ENCODE measurements at regions not wholly inside any gene's neighbourhood (a gene's known extent, or its start where the extent isn't known, plus 50 kb on each side); places are given as distances from the start of the nearest gene placed in this dataset.

DNA sequence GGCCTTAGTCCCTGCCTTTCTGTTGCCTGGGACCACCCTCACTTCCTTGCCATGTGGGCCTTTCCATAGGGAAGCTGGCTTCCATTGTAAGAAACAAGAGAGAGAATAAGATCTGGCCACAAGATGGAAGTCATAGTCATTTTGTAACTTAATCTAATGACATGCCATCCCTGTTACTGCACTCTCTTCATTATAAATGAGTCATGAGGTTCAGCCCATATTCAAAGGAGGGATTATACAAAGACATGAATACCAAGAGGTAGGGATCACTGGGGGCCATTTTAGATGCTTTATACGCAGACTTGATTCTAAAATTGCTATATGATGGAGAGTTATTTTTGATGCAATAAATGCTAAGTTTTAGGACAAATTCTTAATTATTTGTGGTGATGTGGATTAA, 75.2 kb upstream of the CELF2 start:
- TF ChIP-seq, protein P1, sequence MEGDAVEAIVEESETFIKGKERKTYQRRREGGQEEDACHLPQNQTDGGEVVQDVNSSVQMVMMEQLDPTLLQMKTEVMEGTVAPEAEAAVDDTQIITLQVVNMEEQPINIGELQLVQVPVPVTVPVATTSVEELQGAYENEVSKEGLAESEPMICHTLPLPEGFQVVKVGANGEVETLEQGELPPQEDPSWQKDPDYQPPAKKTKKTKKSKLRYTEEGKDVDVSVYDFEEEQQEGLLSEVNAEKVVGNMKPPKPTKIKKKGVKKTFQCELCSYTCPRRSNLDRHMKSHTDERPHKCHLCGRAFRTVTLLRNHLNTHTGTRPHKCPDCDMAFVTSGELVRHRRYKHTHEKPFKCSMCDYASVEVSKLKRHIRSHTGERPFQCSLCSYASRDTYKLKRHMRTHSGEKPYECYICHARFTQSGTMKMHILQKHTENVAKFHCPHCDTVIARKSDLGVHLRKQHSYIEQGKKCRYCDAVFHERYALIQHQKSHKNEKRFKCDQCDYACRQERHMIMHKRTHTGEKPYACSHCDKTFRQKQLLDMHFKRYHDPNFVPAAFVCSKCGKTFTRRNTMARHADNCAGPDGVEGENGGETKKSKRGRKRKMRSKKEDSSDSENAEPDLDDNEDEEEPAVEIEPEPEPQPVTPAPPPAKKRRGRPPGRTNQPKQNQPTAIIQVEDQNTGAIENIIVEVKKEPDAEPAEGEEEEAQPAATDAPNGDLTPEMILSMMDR (IDR thresholded peaks at IDR 0.05; ENCODE audit: extremely low read depth, missing control alignments), result no peak
- no peak for DNase-seq (ENCODE audit: low spot score)

DNA sequence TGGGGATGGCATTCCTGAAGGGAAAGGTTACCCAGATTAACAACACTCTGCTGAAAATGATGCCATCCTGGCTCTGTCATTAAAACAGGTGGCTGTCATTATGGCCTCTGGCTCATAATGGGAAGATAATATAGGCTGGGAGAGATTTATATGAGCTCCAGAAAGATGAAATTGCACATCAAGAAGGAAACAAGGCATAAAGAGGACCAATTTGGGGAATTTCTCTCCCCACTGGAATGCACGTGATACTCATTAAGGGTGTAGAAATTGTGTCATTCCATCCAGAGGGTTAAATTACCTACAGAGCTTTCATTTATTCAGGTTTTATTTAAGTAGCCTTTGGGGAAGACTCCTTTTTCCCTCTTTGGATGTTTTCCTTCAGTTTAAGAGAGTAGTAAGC, 71.6 kb upstream of the CELF2 start:
- TF ChIP-seq, protein P1 (IDR thresholded peaks at IDR 0.05; ENCODE audit: extremely low read depth, missing control alignments), result no peak
- no peak for DNase-seq (ENCODE audit: low spot score)

DNA sequence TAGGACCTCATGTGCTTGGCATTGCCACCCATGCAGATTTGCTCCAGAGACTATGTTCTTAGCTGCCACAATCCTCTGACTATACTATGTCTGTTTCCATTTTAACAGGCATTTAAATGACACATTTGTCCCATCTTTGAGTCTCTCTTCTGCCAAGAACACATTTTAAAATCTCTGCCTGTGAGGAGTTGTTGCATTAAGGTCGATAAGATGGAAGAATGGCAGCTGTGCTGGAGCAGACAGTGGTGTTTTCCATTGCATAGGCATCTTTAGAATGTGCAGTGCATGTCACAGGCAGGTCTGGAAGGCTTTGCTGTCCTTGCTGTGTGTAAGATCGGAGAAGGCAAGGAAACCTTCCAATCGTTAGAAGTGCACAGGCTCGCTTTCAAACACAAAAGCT, 70.9 kb upstream of the CELF2 start:
- TF ChIP-seq, protein P1 (IDR thresholded peaks at IDR 0.05; ENCODE audit: extremely low read depth, missing control alignments), result no peak
- no peak for DNase-seq (ENCODE audit: low spot score)

DNA sequence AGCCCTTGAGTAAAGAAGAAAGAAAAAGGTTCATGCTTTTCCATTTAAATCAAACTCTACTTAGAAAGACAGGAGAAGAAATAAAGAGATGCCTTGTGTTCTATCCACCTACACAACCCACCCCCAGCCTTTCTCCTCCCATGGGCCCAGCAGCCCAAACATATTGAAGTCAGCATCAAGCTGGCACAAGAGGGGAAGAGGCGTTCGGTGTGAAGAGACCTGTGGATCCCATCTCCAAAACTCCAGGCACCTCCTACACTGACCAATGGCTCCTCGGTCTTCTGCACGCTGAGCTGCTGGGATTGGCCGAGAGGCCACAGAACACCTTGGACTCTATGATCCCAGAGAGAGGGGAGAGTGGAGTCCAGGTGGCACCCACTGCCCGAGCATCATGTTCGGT, 66.0 kb upstream of the CELF2 start:
- TF ChIP-seq, protein P1 (IDR thresholded peaks at IDR 0.05; ENCODE audit: extremely low read depth, missing control alignments), result no peak
- no peak for DNase-seq (ENCODE audit: low spot score)

DNA sequence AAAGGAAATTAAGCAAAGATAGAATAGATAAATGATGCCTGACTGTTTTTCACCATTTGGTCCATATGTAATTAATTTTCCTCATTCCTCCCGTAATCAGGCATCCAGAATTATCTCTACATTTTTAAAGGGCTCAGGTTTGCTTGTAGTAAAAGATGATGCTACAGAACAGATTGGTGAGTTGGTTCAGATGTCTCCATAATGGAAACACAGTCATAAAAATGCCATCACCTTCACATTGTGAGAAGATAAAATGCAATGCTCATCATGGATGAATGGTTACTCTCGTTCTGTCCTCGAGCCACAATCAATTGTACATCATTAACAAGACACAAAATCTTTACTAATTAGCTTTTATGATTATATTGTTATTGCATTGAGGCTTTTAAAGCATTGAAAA, 64.9 kb upstream of the CELF2 start:
- no peak for DNase-seq (ENCODE audit: low spot score)
- TF ChIP-seq, protein P1 (IDR thresholded peaks at IDR 0.05; ENCODE audit: extremely low read depth, missing control alignments), result no peak

DNA sequence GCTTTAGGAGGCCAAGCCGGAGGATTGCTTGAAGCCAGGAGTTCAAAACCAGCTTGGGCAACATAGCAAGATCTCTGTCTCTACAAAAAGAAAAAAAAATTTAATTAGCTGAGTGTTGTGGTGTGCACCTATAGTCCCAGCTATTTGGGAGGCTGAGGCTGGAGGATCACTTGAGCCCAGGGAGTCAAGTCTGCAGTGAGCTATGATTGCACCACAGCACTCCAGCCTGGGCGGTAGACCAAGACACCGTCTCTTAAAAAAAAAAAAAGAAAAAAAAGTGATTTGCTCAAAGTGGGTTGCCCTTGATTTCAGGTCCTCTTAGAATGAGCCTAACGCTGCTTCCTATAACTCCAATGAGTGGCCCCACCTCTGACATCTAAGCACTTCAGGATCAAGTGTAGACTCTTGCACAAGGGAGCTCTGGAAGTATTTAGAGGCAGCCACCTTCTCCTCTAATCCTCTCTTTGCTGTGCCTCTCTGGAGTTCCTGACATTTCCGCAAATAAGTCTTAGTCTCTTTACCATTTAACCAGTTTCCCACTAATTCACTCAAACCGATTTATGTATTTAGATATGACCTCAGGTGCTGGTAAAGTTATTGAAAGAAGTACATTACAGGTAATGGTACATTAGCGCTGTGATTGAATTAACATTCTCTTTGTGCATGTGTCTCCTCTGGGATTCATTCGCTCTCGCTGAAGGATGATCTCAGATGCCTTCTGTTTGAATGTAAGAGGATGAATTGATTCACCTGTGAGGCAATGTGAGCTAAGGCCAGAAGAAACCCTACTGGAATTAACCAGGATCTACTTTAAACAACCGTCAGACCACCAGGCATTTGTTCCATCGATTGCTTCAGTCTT, 60.8 kb upstream of the CELF2 start:
- DNase-seq (ENCODE audit: low spot score), result no peak
- TF ChIP-seq, protein P1 (IDR thresholded peaks at IDR 0.05; ENCODE audit: extremely low read depth, missing control alignments), result no peak

DNA sequence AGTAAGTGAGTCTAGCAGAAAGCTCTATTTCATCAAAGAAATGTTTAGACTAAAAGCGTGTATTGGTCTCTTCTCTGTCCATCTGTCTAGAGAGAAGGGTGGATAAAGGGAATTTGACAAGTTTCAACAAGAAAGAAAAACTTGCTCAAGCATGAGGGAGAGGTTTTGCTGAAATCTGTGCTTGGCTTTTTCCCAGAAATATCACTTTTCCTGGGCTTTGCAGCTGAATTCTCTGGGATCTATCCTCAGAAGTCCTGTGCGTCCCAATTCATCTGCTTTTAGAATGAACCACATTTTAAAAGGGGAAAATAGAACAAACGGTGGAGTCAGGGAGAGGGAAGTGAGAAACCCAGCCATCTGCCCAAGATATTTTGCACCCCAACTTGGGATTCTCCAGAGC, 59.6 kb upstream of the CELF2 start:
- no peak for DNase-seq (ENCODE audit: low spot score)
- TF ChIP-seq, protein P1 (IDR thresholded peaks at IDR 0.05; ENCODE audit: extremely low read depth, missing control alignments), result no peak

All from GM20000 (cell line).